ENCODE measurements at regions not wholly inside any gene's neighbourhood (a gene's known extent, or its start where the extent isn't known, plus 50 kb on each side); places are given as distances from the start of the nearest gene placed in this dataset.

DNA sequence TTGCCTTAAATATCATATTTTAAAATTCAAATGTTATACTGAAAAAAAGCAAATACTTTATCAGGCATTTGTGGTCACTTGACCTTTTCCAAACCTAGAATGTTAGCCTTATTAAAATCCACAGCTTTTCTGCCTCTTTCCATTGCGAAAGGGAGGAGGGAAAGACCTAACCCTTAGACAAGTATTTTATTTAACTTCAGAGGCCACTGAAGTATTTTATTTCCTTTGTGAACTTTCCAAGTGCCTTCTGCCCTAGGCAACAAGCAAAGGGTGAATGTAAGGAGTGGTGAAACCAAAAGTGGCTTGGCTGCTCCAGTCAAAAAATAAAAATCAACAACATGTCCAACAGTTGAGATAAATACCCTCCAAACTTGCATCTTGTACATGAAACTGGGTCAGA is 376.1 kb downstream of the EFNA5 start:
- Histone ChIP-seq H3K79me2 (ENCODE audit: insufficient read depth, low read length) (no peaks in the 10 kb centered on the region), H3K27me3 (ENCODE audit: insufficient read depth, low read length) (no peaks in the 10 kb centered on the region), H3K4me1 (ENCODE audit: insufficient read depth, low read length) (no peaks in the 10 kb centered on the region), H2BK20ac (ENCODE audit: low read depth, low read length, poor library complexity, severe bottlenecking) (no peak overlapping the region), H4K91ac (ENCODE audit: insufficient read length, low read depth, low read length) (no peak overlapping the region), H3K4ac (ENCODE audit: low read depth, low read length) (no peak overlapping the region), H3K79me1 (ENCODE audit: insufficient read depth, low read depth, low read length, poor library complexity, severe bottlenecking) (no peaks in the 10 kb centered on the region), H3K27ac (ENCODE audit: insufficient read length, low read depth, low read length) (no peak overlapping the region), H2BK120ac (ENCODE audit: low read depth, low read length, poor library complexity, severe bottlenecking) (no peak overlapping the region), H4K8ac (replicated peaks; ENCODE audit: insufficient read length, low read depth, low read length) (no peak overlapping the region), H3K9ac (ENCODE audit: extremely low read depth, insufficient read length, low read length) (no peak overlapping the region), H2BK15ac (ENCODE audit: low read depth, low read length) (no peak overlapping the region), H2BK5ac (ENCODE audit: insufficient read length, low read length) (no peak overlapping the region), H3K56ac (ENCODE audit: insufficient read length, low read depth, low read length) (no peak overlapping the region), H4K5ac (ENCODE audit: insufficient read length, low read depth, low read length) (no peak overlapping the region), H3K18ac (ENCODE audit: insufficient read length, low read depth, low read length) (no peak overlapping the region), H3K14ac (ENCODE audit: insufficient read depth, low read length) (no peak overlapping the region), H3K23me2 (ENCODE audit: insufficient read length, low read depth, low read length, poor library complexity, severe bottlenecking) (no peaks in the 10 kb centered on the region), H3T11ph (ENCODE audit: low read length) (no peak overlapping the region), H2AK5ac (ENCODE audit: insufficient read length, low read length) (no peak overlapping the region), H2BK12ac (ENCODE audit: insufficient read length, low read depth, low read length) (no peak overlapping the region), H3K9me3 (ENCODE audit: control insufficient read depth, low read depth, low read length) (no peaks in the 10 kb centered on the region), H4K20me1 (ENCODE audit: control insufficient read depth, insufficient read depth, insufficient read length) (no peaks in the 10 kb centered on the region), H3K4me2 (ENCODE audit: insufficient read depth, insufficient read length, low read length) (no peak overlapping the region), H2AFZ (ENCODE audit: low read length) (no peak overlapping the region), H3K23ac (ENCODE audit: insufficient read length, low read depth, low read length) (no peak overlapping the region)
- no peak overlapping the region for H3K27ac Mint-ChIP-seq
- no peak overlapping the region for H3K4me3 Mint-ChIP-seq
- TF ChIP-seq, protein P1, sequence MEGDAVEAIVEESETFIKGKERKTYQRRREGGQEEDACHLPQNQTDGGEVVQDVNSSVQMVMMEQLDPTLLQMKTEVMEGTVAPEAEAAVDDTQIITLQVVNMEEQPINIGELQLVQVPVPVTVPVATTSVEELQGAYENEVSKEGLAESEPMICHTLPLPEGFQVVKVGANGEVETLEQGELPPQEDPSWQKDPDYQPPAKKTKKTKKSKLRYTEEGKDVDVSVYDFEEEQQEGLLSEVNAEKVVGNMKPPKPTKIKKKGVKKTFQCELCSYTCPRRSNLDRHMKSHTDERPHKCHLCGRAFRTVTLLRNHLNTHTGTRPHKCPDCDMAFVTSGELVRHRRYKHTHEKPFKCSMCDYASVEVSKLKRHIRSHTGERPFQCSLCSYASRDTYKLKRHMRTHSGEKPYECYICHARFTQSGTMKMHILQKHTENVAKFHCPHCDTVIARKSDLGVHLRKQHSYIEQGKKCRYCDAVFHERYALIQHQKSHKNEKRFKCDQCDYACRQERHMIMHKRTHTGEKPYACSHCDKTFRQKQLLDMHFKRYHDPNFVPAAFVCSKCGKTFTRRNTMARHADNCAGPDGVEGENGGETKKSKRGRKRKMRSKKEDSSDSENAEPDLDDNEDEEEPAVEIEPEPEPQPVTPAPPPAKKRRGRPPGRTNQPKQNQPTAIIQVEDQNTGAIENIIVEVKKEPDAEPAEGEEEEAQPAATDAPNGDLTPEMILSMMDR (conservative IDR thresholded peaks at IDR 0.05), result no peak
- H3K9me3 Mint-ChIP-seq, result no peaks in the 10 kb centered on the region; a peak in 1 of 5 replicates
- H3K27me3 Mint-ChIP-seq (ENCODE audit: low read depth), result no peaks in the 10 kb centered on the region
- WGBS (ENCODE audit: extremely low coverage, insufficient read length, low lambda C conversion rate), result no CpG with 5 or more reads among the region's 1 CpG
- no peak for DNase-seq
- H3K4me1 Mint-ChIP-seq, result peaks cover 10 to 12% of the 10 kb centered on the region in 2 experiments
- no peaks in the 10 kb centered on the region for H3K36me3 Mint-ChIP-seq (ENCODE audit: insufficient read depth in 1 of 3, low read depth in 3 of 3)
